ENCODE measurements at regions not wholly inside any gene's neighbourhood (a gene's known extent, or its start where the extent isn't known, plus 50 kb on each side); places are given as distances from the start of the nearest gene placed in this dataset.
A peak's percentile ranks its signal among the peaks of the same experiment; 100 is the strongest.
"Not testable (repeated sequence)": the region's sequence is repeated elsewhere in the genome, so short reads cannot be mapped to it uniquely, and the experiment has no call there.

GRCh38 chr5:160497878-160498277 is 76.2 kb downstream of the PTTG1 start:
- H3K4me3 Mint-ChIP-seq = no peak overlapping the region

GRCh38 chr5:160498441-160499043 is 76.9 kb downstream of the PTTG1 start:
- not testable (repeated sequence) for ATAC-seq (replicated peaks; ENCODE audit: extremely low read depth, poor library complexity, severe bottlenecking)

More at GRCh38 chr5:160497878-160498277, 76.2 kb downstream of the PTTG1 start:
- Mint-ChIP-seq H3K27me3 (no peaks in the 10 kb centered on the region), H3K9me3 (no peaks in the 10 kb centered on the region), H3K36me3 (ENCODE audit: insufficient read depth) (peaks cover 6% of the 10 kb centered on the region), H3K27ac (ENCODE audit: low read depth) (no peak overlapping the region), H3K4me1 (peaks cover 5% of the 10 kb centered on the region)
- no peak for DNase-seq (ENCODE audit: low spot score in 2 of 2)
- ATAC-seq (replicated peaks; ENCODE audit: extremely low read depth, poor library complexity, severe bottlenecking) = no peak

GRCh38 chr5:160500786-160501779 is 79.4 kb downstream of the PTTG1 start:
- DNase-seq (ENCODE audit: low spot score in 2 of 2) = no peak
- Mint-ChIP-seq H3K27me3 (no peaks in the 10 kb centered on the region), H3K4me3 (no peak overlapping the region), H3K36me3 (ENCODE audit: insufficient read depth) (peaks cover 6% of the 10 kb centered on the region), H3K27ac (ENCODE audit: low read depth) (no peak overlapping the region), H3K9me3 (no peaks in the 10 kb centered on the region), H3K4me1 (peaks cover 11% of the 10 kb centered on the region)
- no peak for ATAC-seq (replicated peaks; ENCODE audit: extremely low read depth, poor library complexity, severe bottlenecking)

More at GRCh38 chr5:160498441-160499043, 76.9 kb downstream of the PTTG1 start:
- not testable (repeated sequence) for H3K4me3 Mint-ChIP-seq; H3K36me3 Mint-ChIP-seq (ENCODE audit: insufficient read depth); H3K9me3 Mint-ChIP-seq; H3K27me3 Mint-ChIP-seq; H3K4me1 Mint-ChIP-seq; H3K27ac Mint-ChIP-seq (ENCODE audit: low read depth); DNase-seq (ENCODE audit: low spot score in 2 of 2)

GRCh38 chr5:160504906-160505305 is 83.3 kb downstream of the PTTG1 start:
- peaks cover 17% of the 10 kb centered on the region for H3K36me3 Mint-ChIP-seq (ENCODE audit: insufficient read depth)
- no peaks in the 10 kb centered on the region for H3K9me3 Mint-ChIP-seq
- H3K4me3 Mint-ChIP-seq = no peak overlapping the region
- DNase-seq (ENCODE audit: low spot score in 2 of 2) (no peak), ATAC-seq (replicated peaks; ENCODE audit: extremely low read depth, poor library complexity, severe bottlenecking) (no peak)
- H3K27ac Mint-ChIP-seq (ENCODE audit: low read depth) = peak overlapping the region; percentile 96
- peaks cover 28% of the 10 kb centered on the region for H3K4me1 Mint-ChIP-seq
- no peaks in the 10 kb centered on the region for H3K27me3 Mint-ChIP-seq

DNA sequence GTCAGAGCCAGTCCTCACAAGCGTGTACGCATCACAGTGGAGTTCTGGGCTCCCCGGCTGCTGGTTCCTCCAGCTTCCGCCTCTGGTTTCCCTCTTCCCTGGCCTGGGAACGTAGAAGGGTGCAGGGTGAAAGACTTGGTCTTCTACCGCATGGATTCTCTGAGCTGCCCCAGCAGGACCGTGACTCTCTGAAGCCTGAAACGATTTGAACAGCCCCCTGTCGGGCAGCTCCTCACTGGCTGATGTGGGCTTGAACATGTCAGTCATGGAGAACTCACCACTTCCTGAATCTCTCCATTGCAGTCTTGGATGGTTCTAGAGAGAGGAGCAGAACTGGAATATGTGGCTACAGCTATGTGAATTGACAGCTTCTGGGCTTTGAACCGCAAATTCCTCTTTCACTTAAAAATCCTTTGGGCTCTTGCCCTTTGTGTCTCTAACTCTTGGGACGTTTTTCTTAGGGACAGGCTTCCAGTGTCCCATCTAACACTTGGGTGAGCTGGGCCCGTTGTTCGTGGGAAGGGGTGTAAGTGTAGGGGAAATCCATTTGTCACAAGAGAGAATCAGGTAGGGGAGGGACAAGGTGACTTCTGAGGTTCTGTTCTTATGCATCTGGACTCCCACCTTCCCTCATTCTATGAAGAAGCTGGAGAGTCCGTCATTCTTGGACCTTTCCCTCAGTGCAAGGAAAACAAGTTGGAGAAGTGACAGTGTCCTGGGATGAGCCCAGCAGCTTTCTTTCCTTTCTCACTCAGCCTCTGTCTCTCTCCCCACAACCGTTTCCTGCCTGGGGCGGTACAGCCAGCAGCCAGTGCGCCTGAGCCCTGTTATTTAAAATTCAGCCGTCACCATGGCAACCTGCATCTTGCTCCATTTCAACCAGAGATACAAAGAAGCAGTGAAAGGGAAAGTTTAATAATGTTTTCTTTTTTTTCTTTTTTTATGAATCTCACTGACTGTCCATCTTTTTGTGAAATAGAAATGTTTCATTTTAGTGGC is 84.7 kb downstream of the PTTG1 start:
- Mint-ChIP-seq H3K4me1 (peaks cover 28% of the 10 kb centered on the region), H3K9me3 (no peaks in the 10 kb centered on the region), H3K27ac (ENCODE audit: low read depth) (peak overlapping the region; percentile 96), H3K36me3 (ENCODE audit: insufficient read depth) (peaks cover 17% of the 10 kb centered on the region), H3K4me3 (peak overlapping the region; percentile 42), H3K27me3 (peaks cover 7% of the 10 kb centered on the region)
- ATAC-seq (replicated peaks; ENCODE audit: extremely low read depth, poor library complexity, severe bottlenecking) = peak; percentile 91
- peak; percentile 55 to 80 for DNase-seq (ENCODE audit: low spot score in 2 of 2)

- Mint-ChIP-seq H3K27ac (ENCODE audit: low read depth) (peak overlapping the region; percentile 96), H3K4me3 (peak overlapping the region; percentile 42), H3K4me1 (peaks cover 28% of the 10 kb centered on the region), H3K9me3 (no peaks in the 10 kb centered on the region), H3K27me3 (peaks cover 9% of the 10 kb centered on the region), H3K36me3 (ENCODE audit: insufficient read depth) (peaks cover 17% of the 10 kb centered on the region)
- no peak for ATAC-seq (replicated peaks; ENCODE audit: extremely low read depth, poor library complexity, severe bottlenecking)
- DNase-seq (ENCODE audit: low spot score in 2 of 2) = no peak
Measured at GRCh38 chr5:160507221-160507721, 85.6 kb downstream of the PTTG1 start.

DNA sequence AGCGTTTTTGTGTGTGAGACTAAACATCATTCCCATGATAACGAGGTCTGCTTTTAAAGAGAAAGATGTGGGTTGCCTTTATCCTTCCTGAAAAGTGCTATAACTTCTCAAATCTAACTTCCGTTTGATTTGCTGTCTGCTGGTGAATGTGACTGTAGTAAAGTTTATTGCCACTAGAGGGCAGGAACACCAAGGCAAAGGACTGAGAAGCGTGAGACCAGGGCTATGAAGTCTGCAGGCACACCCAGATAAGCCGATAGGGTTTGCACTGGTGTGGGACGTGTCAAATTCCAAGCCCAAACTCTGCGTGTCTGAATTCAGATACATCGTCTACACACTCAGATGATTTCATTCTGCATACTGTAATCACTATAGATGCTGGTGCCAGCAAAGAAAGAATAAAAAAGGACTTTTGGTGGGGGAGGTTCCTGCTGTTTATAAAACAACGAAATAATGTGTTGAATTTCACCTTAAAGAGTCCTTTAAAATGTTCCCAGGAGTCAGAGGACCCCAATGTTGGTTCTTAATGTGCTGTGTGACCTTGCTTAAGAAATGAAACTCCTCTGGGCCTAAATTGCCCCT is 87.2 kb downstream of the PTTG1 start:
- H3K4me1 Mint-ChIP-seq = peaks cover 28% of the 10 kb centered on the region
- no peak overlapping the region for H3K4me3 Mint-ChIP-seq
- H3K27ac Mint-ChIP-seq (ENCODE audit: low read depth) = peak overlapping the region; percentile 60

GRCh38 chr5:160511280-160511929 is 89.8 kb downstream of the PTTG1 start:
- Mint-ChIP-seq H3K9me3 (no peaks in the 10 kb centered on the region), H3K4me3 (no peak overlapping the region), H3K27me3 (peaks cover 15% of the 10 kb centered on the region), H3K27ac (ENCODE audit: low read depth) (no peak overlapping the region), H3K36me3 (ENCODE audit: insufficient read depth) (peaks cover 14% of the 10 kb centered on the region), H3K4me1 (peaks cover 18% of the 10 kb centered on the region)
- DNase-seq (ENCODE audit: low spot score in 2 of 2) = no peak
- ATAC-seq (replicated peaks; ENCODE audit: extremely low read depth, poor library complexity, severe bottlenecking) = no peak

More for the DNA sequence above, 87.2 kb downstream of the PTTG1 start:
- peaks cover 15% of the 10 kb centered on the region for H3K27me3 Mint-ChIP-seq
- H3K36me3 Mint-ChIP-seq (ENCODE audit: insufficient read depth) = peaks cover 17% of the 10 kb centered on the region
- peak; percentile 54 for ATAC-seq (replicated peaks; ENCODE audit: extremely low read depth, poor library complexity, severe bottlenecking)
- no peaks in the 10 kb centered on the region for H3K9me3 Mint-ChIP-seq
- DNase-seq (ENCODE audit: low spot score in 2 of 2) = peak; percentile 33 to 70

Measured in central memory CD8-positive, alpha-beta T cell (primary cell).